HEK293T (cell line): ENCODE measurements at regions not wholly inside any gene's neighbourhood (a gene's known extent, or its start where the extent isn't known, plus 50 kb on each side); places are given as distances from the start of the nearest gene placed in this dataset.

Experiments used
- BHLHE40 ChIP-seq: fragments of 450-650 bp; IDR thresholded peaks from 2 replicates; pipeline ENCODE4 v1.6.1; 2016; ENCODE audit warnings: mild to moderate bottlenecking, moderate library complexity, borderline replicate concordance
- FOXA1 ChIP-seq: fragments of 450-650 bp; IDR thresholded peaks from 2 replicates; pipeline ENCODE4 v1.6.1; 2016; ENCODE audit warnings: mild to moderate bottlenecking
- FOXK2 ChIP-seq: fragments of 450-650 bp; IDR thresholded peaks from 2 replicates; pipeline ENCODE4 v1.6.1; 2016; ENCODE audit warnings: mild to moderate bottlenecking
- SP1 ChIP-seq: fragments of 450-650 bp; IDR thresholded peaks from 2 replicates; pipeline ENCODE4 v1.6.1; 2017

DNA sequence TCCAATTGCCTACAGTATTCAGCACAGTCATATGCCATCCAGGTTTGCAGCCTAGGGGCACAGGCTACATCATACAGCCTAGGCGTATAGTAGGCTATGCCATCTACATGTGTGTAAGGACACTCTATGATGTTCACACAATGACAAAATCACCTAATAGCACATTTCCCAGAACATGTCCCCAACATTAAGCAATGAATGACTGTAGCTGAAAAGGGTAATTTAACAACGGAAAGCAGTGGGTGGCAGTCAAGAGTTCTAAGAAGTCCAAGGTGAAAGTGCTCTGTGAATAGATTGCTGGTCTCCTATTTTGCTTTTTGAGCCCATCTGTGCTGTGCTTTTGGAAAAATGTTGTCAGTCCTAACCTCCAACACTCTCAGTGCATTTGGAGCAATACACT, 162.6 kb downstream of the KLF6 start:
- TF ChIP-seq BHLHE40, result no peak
- no peak for TF ChIP-seq FOXA1
- TF ChIP-seq FOXK2, result no peak
- TF ChIP-seq SP1, result no peak
